Transverse colon (tissue), 3 donors: ENCODE measurements at regions not wholly inside any gene's neighbourhood (a gene's known extent, or its start where the extent isn't known, plus 50 kb on each side); places are given as distances from the start of the nearest gene placed in this dataset.

Source experiments
- EP300 ChIP-seq: sonication (generic); formaldehyde crosslinking; IDR thresholded peaks from one replicate; pipeline ENCODE4 v1.6.1; 2017; ENCODE audit warnings: antibody characterized with exemption, low read depth
- POLR2A ChIP-seq: fragments of 450-650 bp; IDR thresholded peaks from one replicate; pipeline ENCODE4 v1.6.1; 2016; ENCODE audit warnings: antibody characterized with exemption, mild to moderate bottlenecking, moderate library complexity
- TF ChIP-seq, protein P1 (sequence below), 5 experiments: fragments of 200-600 bp in 3 of 5; fragments of 450-650 bp in 2 of 5; sonication (generic) in 3 of 5; IDR thresholded peaks; 1 replicate in 2 of 5; 2 replicates in 3 of 5; pipeline ENCODE4 v1.5.1; 2016 to 2017; ENCODE audit warnings: antibody characterized with exemption in 5 of 5, inconsistent platforms in 3 of 5, mild to moderate bottlenecking in 2 of 5, moderate library complexity in 1 of 5

DNA sequence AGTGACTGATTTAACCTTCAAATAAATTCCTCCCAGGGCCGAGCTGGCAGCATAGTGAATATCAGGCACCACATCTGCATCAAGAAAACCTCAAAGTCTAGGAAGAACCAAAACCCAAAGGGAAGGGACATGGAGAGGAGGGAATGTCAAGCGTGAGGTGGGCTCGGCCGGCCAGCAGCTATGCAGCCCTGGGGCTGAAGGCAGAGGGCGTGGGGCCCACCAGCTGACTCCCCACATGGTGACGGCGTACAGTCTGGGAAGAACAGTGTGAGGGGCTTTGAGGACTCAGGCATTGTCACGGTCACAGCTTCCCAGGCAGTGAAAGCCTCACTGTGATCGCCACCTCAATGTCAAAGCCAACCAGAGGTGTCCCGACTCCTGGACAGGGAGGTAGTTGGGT lies 412.5 kb downstream of the SHANK2 start:
- TF ChIP-seq POLR2A (no peak), EP300 (no peak)
- TF ChIP-seq, protein P1, sequence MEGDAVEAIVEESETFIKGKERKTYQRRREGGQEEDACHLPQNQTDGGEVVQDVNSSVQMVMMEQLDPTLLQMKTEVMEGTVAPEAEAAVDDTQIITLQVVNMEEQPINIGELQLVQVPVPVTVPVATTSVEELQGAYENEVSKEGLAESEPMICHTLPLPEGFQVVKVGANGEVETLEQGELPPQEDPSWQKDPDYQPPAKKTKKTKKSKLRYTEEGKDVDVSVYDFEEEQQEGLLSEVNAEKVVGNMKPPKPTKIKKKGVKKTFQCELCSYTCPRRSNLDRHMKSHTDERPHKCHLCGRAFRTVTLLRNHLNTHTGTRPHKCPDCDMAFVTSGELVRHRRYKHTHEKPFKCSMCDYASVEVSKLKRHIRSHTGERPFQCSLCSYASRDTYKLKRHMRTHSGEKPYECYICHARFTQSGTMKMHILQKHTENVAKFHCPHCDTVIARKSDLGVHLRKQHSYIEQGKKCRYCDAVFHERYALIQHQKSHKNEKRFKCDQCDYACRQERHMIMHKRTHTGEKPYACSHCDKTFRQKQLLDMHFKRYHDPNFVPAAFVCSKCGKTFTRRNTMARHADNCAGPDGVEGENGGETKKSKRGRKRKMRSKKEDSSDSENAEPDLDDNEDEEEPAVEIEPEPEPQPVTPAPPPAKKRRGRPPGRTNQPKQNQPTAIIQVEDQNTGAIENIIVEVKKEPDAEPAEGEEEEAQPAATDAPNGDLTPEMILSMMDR (IDR thresholded peaks at IDR 0.05), result no peak
